Occipital lobe (tissue), 1 donor: ENCODE measurements at regions not wholly inside any gene's neighbourhood (a gene's known extent, or its start where the extent isn't known, plus 50 kb on each side); places are given as distances from the start of the nearest gene placed in this dataset.
"Not testable (repeated sequence)": the region's sequence is repeated elsewhere in the genome, so short reads cannot be mapped to it uniquely, and the experiment has no call there.

Experiments used
- DNase-seq: peaks from one replicate; lab custom pipeline; 2025; lab: John Stamatoyannopoulos, UW

- no peak for DNase-seq
Measured at GRCh38 chr10:52368725-52369124, 54.6 kb downstream of the DKK1 start.

- DNase-seq: not testable (repeated sequence)
Measured at GRCh38 chr10:52374207-52374606, 60.1 kb downstream of the DKK1 start.

GRCh38 chr10:52376694-52377354 lies 62.7 kb downstream of the DKK1 start:
- no peak for DNase-seq

GRCh38 chr10:52378124-52378523 lies 64.0 kb downstream of the DKK1 start:
- DNase-seq: no peak

GRCh38 chr10:52379287-52379686 lies 65.2 kb downstream of the DKK1 start:
- DNase-seq: no peak

GRCh38 chr10:52383088-52383487 lies 69.0 kb downstream of the DKK1 start:
- DNase-seq: no peak

GRCh38 chr10:52387744-52388143 lies 73.7 kb downstream of the DKK1 start:
- no peak for DNase-seq

GRCh38 chr10:52390388-52390787 lies 76.3 kb downstream of the DKK1 start:
- no peak for DNase-seq

- no peak for DNase-seq
Measured at GRCh38 chr10:52391927-52392602, 78.0 kb downstream of the DKK1 start.

- DNase-seq: no peak
Measured at GRCh38 chr10:52394246-52394645, 80.2 kb downstream of the DKK1 start.

- no peak for DNase-seq
Measured at GRCh38 chr10:52400562-52400961, 86.5 kb downstream of the DKK1 start.

GRCh38 chr10:52403801-52404200 lies 89.7 kb downstream of the DKK1 start:
- DNase-seq: not testable (repeated sequence)

- no peak for DNase-seq
Measured at GRCh38 chr10:52409195-52409594, 95.1 kb downstream of the DKK1 start.

- DNase-seq: no peak
Measured at GRCh38 chr10:52409928-52410327, 95.8 kb downstream of the DKK1 start.

- DNase-seq: no peak
Measured at GRCh38 chr10:52410916-52411315, 96.8 kb downstream of the DKK1 start.

- no peak for DNase-seq
Measured at GRCh38 chr10:52419281-52419680, 105.2 kb downstream of the DKK1 start.

- no peak for DNase-seq
Measured at GRCh38 chr10:52420656-52421055, 106.6 kb downstream of the DKK1 start.

- no peak for DNase-seq
Measured at GRCh38 chr10:52423369-52423768, 109.3 kb downstream of the DKK1 start.

GRCh38 chr10:52424341-52424740 lies 110.3 kb downstream of the DKK1 start:
- DNase-seq: no peak

GRCh38 chr10:52434734-52435133 lies 120.7 kb downstream of the DKK1 start:
- DNase-seq: no peak

- no peak for DNase-seq
Measured at GRCh38 chr10:52436664-52437063, 122.6 kb downstream of the DKK1 start.

GRCh38 chr10:52437205-52437646 lies 123.1 kb downstream of the DKK1 start:
- no peak for DNase-seq

- DNase-seq: no peak
Measured at GRCh38 chr10:52438119-52438518, 124.0 kb downstream of the DKK1 start.
